ENCODE measurements at regions not wholly inside any gene's neighbourhood (a gene's known extent, or its start where the extent isn't known, plus 50 kb on each side); places are given as distances from the start of the nearest gene placed in this dataset.

DNA sequence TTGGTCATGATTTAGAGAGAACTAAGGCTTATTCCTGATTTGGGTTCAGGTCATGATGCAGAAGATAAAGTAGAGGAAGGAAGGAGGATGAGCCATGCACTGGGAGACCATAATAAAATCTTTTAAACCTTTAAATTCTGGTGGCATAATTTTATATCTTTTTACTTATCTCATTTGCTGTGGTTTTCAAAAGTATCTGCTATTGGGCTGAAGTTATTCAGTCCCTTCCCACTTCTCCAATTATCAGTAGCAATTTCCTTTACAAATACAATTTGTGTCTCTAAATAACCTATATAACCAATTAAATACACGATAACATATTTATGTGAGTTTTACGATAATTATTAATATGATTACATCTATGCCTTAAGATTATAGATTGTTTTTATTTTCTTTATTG lies 194.8 kb upstream of the SLC8A1 start:
- WGBS, 2 donors = 96 to 98% methylated on average over 2 of the region's 2 CpGs
- TF ChIP-seq, protein P1, sequence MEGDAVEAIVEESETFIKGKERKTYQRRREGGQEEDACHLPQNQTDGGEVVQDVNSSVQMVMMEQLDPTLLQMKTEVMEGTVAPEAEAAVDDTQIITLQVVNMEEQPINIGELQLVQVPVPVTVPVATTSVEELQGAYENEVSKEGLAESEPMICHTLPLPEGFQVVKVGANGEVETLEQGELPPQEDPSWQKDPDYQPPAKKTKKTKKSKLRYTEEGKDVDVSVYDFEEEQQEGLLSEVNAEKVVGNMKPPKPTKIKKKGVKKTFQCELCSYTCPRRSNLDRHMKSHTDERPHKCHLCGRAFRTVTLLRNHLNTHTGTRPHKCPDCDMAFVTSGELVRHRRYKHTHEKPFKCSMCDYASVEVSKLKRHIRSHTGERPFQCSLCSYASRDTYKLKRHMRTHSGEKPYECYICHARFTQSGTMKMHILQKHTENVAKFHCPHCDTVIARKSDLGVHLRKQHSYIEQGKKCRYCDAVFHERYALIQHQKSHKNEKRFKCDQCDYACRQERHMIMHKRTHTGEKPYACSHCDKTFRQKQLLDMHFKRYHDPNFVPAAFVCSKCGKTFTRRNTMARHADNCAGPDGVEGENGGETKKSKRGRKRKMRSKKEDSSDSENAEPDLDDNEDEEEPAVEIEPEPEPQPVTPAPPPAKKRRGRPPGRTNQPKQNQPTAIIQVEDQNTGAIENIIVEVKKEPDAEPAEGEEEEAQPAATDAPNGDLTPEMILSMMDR (IDR thresholded peaks at IDR 0.05) = no peak
- Histone ChIP-seq H3K4me3 (no peak overlapping the region), H3K9me3 (no peaks in the 10 kb centered on the region), H3K36me3 (no peaks in the 10 kb centered on the region), H3K27me3 (no peaks in the 10 kb centered on the region), H3K4me1 (no peaks in the 10 kb centered on the region), H3K27ac (no peak overlapping the region)
- intact Hi-C loops (cut with DNase I) = no loop called here
- ATAC-seq (no peak), DNase-seq (no peak)

DNA sequence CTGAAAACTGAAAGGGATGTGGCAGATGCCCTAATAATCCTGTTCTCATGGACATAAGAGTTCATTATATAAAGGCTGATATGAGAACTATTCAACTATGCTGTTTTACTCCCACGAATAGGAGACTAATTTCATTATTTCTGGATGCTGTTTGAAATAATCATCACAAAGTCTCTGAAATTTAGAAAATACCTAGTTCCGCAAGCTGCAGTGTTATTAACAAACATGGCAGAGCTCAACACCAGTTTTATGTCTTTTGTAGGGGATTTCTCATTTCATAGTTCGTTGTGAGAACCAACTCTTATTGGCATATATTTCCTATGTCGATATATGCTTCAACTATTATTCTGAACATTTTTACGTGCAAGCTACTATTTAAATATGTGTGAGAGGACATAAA lies 200.3 kb upstream of the SLC8A1 start:
- Histone ChIP-seq H3K27me3 (no peaks in the 10 kb centered on the region), H3K36me3 (no peaks in the 10 kb centered on the region), H3K4me1 (no peaks in the 10 kb centered on the region), H3K4me3 (no peak overlapping the region), H3K27ac (no peak overlapping the region), H3K9me3 (no peaks in the 10 kb centered on the region)
- intact Hi-C loops (cut with DNase I) = no loop called here
- ATAC-seq (no peak), DNase-seq (no peak)
- TF ChIP-seq, protein P1 (IDR thresholded peaks at IDR 0.05) = no peak
- 90% methylated on average over 5 of the region's 5 CpGs for WGBS, 2 donors

DNA sequence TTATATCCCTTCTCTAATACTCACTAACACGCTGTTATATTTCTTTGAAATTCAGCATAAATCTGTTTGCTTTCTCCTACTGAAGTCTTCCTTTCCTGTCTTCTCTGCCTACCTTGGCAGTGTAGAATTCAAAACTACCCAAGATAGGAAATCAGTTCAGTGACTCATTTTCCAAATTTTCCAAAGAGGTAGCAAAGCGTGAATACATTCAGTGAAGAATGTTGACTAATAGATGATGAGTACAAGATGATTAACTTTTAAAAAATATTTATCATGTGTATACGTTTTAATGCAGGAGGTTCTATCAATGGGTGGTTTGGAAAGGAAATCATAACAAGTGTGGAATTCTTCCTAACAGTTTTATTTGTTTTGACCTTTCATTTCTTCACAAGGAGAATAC lies 201.9 kb upstream of the SLC8A1 start:
- H3K36me3 ChIP-seq = no peaks in the 10 kb centered on the region
- no peaks in the 10 kb centered on the region for H3K4me1 ChIP-seq
- intact Hi-C loops (cut with DNase I) = no loop called here
- DNase-seq (no peak), ATAC-seq (no peak)
- no peaks in the 10 kb centered on the region for H3K27me3 ChIP-seq
- H3K4me3 ChIP-seq = no peak overlapping the region
- H3K27ac ChIP-seq = no peak overlapping the region
- TF ChIP-seq, protein P1 (IDR thresholded peaks at IDR 0.05) = no peak
- no peaks in the 10 kb centered on the region for H3K9me3 ChIP-seq
- WGBS, 2 donors = 81 to 87% methylated on average over 3 of the region's 3 CpGs

DNA sequence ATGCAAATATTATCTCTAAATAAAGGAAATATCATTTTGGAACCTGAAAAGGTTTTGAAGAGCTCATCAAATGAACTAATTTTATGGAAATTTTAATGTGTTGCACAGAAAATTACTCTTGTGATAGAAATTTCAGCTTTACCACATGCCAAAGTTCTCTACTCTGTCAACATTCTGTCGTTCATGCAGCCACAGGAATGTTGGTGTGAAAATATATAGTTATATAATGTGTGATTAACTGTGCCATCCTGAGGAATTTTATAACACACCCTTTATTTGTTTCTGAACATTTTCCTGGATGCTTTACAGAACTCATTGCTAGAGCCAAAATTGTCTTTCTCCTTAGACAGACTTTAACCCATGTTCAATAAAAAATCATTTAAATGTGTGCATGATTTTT lies 202.5 kb upstream of the SLC8A1 start:
- ATAC-seq = no peak
- DNase-seq = no peak
- WGBS, 2 donors = 51 to 66% methylated on average over 1 of the region's 1 CpG
- TF ChIP-seq, protein P1 (IDR thresholded peaks at IDR 0.05) = no peak
- no peaks in the 10 kb centered on the region for H3K4me1 ChIP-seq
- H3K27ac ChIP-seq = no peak overlapping the region
- no peaks in the 10 kb centered on the region for H3K9me3 ChIP-seq
- H3K36me3 ChIP-seq = no peaks in the 10 kb centered on the region
- H3K27me3 ChIP-seq = no peaks in the 10 kb centered on the region
- intact Hi-C loops (cut with DNase I) = no loop called here
- H3K4me3 ChIP-seq = no peak overlapping the region

DNA sequence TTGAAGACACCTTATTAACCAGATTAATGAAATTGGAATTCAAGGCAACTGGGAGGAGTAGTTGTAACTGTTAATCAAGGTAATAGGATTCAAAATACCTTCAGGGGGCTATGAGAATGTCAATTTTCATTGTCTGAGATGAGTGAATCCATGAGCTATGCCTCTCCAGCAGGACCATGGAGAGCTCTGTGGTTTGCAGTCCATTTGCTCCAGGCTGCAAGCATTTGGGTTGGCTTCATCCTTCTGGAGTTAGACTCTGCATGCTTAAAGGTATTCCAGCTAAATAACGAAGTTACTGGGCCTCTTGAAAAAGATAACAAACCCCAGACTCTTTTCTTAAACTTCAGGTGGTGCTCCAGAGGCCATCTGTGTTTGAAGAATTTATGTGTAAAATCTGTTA lies 207.1 kb upstream of the SLC8A1 start:
- intact Hi-C loops (cut with DNase I) = no loop called here
- Histone ChIP-seq H3K9me3 (no peaks in the 10 kb centered on the region), H3K4me3 (no peak overlapping the region), H3K27me3 (no peaks in the 10 kb centered on the region), H3K36me3 (no peaks in the 10 kb centered on the region), H3K27ac (no peak overlapping the region), H3K4me1 (no peaks in the 10 kb centered on the region)
- no peak for ATAC-seq
- DNase-seq = no peak
- TF ChIP-seq, protein P1 (IDR thresholded peaks at IDR 0.05) = no peak
- 8 to 13% methylated on average over 1 of the region's 1 CpG for whole genome bisulfite sequencing, 2 donors

Data from heart right ventricle (tissue), 16 donors.